HG03432 (cell line): ENCODE measurements at regions not wholly inside any gene's neighbourhood (a gene's known extent, or its start where the extent isn't known, plus 50 kb on each side); places are given as distances from the start of the nearest gene placed in this dataset.
A peak's percentile ranks its signal among the peaks of the same experiment; 100 is the strongest.

Experiments used
- ATAC-seq: cut with Tn5 transposase; IDR thresholded peaks from one replicate; pipeline ENCODE4 v1.9.1; 2021; ENCODE audit warnings: mild to moderate bottlenecking, moderate library complexity; ENCODE audit not compliant: unreplicated experiment

DNA sequence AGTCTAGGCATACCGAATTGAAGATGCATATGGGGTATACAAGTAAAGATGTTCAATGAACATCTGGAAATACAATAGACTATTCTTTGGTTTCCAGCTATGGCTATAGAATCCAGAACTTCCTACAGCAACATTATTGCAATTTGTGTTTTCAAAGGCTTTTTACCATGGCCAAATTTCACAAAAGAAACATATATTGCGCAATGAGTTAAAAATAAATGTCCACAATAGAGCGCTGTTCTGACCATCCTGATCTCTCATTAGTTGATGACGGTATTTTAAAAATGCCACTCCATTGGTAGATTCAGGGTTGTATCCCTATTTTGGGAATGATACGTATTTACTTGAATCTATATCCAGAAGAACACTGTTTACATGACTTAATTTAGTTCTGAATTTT lies 139.2 kb downstream of the LINC00632 start:
- no peak for ATAC-seq

DNA sequence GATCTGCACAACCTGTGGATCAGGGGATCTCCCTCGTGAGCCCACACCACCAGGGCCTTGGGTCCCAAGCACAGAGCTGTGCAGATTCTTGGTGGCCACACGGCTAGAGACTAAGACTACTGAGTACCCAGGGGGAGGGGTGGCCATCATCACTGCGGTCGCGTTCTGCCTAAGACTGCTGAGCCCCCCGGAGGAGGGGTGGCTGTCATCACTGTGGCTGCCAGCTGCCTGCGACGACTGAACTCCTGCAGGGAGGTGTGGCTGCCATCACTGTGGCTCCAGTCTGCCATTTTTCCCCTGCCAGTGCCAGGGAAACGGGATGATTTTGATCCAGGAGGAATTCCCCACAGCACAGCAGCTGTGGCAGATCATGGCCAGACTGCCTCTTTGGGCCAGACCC lies 141.7 kb upstream of the SPANXB1 start:
- no peak for ATAC-seq

DNA sequence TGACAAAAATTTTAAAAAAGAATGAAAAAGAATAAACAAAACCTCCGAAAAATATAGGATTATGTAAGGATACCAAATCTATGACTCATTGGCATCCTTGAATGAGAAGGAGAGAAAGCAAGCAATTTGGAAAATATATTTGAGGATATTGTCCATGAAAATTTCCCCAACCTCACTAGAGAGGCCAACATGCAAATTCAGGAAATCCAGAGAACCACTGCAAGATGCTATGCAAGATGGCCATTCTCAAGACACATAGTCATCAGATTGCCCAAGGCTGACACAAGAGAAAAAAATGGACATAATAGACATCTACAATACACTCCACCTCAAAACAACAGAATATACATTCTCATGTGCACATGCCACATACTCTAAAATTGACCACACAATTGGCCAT lies 135.9 kb upstream of the SPANXB1 start:
- ATAC-seq = no peak

DNA sequence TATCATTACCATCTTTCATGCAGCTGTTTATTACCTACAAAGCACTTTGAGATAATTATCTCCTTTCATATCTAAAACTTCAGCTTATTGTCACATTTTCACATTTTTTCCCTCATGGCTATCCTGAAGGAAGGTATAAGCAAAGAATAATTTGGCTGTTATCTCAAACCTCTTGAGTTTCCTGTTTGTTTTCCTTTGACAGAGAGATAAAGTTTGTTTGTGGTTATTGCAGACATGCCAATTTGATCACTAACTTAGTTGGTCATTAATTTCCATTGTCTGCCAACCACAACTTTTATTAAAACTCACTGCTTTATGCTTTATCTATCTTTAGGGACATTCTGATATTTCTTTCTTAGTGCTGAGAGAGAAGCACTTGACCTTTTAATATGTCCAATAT lies 89.8 kb upstream of the SPANXB1 start:
- ATAC-seq = no peak

DNA sequence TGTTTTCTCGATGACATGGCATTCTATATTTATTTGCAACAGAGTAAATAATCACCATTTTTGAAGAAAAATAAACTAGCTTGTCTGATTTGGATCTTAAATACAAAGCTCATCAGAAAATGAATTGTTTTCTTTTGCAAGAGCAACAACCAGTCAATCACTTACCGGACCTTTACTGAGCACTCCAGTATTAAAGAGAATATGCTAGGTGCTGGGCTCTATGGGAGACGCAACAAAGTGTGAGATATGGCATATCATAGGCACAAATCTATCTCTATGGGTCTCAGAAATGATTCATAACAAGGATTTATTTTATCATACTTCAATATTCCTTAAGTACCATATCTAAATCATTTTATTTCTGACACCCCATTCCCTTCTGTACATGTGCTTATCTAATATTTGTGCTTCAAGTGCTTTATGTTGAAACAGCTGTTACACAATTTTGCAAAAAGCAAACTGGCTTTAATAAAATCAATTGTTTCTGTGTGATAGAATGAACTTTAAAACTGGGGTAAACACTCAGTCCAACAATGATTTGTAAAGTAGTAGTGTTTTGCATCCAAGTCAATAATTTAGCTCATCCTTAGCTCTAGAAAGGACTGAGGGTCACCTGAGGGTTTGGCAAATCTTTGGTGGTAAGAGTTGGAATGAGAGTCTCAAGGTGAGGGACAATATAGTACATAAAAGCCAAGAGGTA lies 88.4 kb upstream of the SPANXB1 start:
- no peak for ATAC-seq

DNA sequence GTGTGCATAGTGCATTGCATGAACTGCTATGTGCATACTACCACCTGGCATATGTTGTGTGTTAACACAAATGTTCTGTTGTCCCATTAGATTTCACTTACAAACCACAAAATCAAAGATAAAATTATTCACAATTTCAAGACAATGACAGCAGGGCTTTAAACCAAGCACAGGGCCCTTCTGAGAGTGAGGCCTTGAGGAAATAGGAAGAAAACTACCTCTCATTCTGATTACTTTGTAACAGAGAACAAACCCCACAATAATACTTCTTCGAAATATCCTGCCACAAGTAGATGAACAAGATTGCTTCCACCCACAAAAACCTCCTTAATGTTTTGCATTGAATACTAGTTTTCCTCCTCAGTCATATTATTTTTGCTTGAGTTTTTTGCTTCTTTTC lies 85.5 kb upstream of the SPANXB1 start:
- no peak for ATAC-seq

DNA sequence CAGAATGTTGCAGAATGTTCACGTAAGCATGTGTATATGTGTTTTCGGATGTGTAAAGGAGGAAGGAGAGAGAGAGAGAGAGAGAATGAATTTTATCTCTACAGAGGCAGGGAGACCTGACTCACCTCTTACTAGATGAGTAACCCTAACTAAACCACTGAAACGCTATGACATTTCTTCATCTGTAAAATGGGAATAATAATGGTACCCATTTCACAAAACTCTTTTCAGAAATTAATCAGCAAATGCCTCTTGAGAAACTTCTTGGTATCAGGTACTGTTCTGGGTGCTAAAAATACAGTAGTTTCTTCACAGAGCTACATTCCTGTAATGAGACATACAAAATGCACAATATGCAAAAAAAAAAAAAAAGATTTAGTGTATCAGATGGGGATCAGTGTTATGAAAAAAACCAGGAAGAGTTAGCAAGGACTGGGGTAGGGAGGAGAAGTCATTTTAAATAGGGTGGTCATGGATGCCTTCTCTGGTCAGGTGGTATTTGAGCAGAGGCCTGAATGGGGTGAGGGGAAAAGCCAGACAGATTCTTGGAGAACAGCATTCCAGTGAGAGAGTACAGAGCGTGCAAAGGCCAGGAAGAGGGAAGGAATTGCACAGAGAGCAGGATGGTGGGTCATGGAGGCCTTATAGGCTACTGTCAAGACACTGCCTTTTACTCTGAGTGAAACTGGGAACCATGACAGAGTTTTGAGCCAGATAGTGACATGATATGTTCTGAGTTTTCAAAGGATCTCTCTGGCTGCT lies 84.9 kb upstream of the SPANXB1 start:
- ATAC-seq = peak; percentile 52

DNA sequence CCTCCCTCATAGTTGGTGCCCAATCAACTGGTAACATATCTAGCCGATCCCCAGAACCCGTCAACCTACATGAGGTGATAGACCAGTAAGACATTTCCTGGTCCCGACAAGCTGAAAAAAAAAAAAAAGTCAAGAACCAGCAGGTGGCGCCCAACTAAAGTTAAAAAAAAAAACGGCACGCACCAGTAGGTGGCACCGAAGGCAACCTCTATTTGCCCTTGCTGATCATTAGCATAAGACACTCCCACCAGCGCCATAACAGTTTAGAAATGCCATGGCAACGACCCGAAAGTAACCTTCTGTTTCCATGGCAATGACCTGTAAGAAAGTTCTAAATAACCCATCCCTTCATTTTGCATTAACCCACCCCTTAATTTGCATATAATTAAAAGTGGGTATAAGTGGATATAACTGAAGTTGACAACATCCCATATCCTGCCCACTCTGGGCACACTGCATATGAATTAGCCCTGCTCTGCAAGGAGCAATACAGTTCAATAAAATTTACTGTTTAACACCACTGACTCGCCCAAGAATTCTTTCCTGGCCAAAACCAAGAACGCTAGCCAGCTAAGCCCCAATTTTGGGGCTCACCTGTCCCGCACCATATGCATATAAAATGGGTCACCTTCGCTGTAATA lies 83.9 kb upstream of the SPANXB1 start:
- peak; percentile 83 for ATAC-seq

DNA sequence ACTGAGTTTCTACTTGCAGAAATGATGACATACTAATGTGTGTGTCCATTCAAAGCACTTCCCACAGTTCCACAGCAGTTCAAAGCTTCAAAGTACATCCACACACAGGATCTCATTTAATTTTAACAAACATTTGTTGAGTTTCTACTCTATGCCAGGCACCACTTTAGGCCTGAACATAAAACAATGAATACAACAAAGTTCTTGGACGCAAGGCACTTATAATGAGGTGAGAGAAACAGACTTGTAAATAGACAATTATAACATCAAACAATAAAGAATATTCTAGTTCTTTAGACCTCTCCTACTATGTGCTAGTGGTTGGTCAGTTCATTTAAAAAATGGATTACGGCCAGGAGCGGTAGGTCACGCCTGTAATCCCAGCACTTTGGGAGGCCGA lies 82.0 kb upstream of the SPANXB1 start:
- no peak for ATAC-seq

DNA sequence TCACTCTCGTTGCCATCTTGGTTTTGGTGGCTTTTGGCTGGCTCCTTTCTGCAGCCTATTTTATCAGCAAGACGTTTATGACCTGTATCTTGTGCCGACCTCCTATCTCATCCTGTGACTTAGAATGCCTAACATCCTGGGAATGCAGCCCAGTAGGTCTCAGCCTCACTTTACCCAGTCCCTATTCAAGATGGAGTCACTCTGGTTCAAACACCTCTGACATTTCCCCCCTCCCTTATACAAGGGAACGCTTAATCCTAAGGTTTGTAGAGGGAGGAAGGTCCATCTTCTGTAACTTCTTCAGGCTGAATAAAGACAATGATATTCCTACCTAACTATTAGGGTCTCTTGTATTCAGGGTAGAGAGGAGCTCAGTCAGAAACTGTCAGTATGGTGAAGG lies 79.3 kb upstream of the SPANXB1 start:
- ATAC-seq = no peak

DNA sequence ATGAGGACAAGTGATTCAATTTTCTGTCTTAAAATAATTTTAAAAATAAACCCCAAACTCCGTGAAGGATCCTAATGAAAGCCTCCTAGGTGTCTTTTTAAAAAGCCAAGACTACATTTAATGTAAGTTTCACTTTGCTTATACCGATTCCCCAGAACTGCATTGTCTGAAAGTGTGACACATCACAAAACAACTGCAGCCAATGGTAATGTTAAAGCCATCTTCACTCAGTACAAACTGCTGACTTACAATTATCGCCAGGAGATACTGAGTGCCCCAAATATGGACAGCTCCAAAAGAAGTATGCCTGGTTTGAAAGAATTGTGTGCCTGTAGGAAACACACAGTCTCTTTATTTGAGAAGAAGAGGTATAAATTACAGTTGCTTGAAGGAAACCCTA lies 73.7 kb upstream of the SPANXB1 start:
- no peak for ATAC-seq

DNA sequence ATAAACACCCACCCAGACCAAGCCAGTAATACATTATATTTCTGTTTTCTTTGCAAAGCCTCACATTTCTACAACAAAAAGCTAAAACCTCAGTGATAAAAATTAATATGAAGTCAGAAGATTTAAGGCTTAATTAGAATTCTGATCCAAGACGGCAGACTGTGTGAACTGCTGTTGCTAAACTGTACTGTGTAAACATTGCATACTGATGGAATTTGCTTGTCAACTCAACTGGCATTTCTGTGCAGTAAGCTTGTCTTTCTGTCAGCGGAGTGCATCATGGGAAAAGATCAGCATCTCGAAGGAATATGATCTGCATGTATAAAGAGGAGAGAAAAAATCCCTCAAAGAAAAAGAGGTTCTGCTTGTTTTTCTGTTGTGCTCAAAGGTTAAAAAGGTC lies 69.4 kb upstream of the SPANXB1 start:
- ATAC-seq = no peak

DNA sequence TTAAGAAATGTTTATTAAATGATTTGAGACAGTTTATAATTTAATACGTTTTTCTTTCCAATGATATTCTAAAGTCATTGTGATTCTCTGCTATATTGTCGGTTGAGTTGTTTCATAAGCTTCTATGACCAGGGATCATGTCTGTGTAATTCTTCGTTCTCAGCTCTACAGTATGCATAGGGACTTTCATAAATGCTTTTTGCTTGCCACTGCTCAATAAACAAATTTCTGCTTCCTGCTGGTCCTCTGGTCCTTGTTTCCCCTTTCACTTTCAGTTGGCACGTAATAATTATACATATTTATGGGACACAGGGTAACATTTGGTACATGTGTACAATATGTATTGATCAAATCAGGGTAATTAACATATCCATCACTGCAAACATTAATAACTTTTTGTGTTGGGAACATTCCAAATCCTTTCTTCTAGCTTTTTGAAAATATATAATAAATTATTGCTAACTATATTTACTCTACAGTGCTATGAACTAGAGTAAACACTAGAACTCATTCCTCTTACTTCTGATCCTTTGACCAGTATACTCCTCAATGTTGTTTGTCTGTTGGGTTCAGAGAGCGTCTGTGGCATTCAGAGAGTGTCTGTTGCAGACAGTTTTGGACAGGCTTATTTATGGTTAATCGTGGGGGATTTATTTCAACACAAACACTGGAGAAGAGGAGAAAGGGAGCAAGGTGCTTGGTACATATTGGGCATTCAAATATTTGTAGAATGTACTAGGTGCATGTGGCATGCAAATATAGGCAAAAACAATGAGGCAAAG lies 68.3 kb upstream of the SPANXB1 start:
- no peak for ATAC-seq

DNA sequence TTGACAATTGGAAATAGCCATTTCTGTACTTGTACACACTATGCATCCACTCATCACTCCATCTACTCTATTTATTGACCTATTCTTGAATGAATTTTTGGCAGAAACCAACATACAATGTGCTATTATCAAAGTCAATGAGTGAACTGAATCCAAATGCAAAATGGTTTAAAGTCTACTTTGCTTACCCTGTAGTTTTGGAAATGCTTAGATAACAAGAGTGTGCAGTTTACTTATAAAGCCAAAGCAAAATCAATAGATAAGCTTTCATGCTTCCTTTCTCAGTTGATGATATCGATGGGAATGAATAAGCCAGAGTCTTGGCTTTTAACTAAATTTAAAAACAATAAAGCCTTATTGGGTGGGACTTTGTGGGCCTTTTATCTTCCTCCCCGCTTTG lies 58.9 kb upstream of the SPANXB1 start:
- ATAC-seq = no peak

DNA sequence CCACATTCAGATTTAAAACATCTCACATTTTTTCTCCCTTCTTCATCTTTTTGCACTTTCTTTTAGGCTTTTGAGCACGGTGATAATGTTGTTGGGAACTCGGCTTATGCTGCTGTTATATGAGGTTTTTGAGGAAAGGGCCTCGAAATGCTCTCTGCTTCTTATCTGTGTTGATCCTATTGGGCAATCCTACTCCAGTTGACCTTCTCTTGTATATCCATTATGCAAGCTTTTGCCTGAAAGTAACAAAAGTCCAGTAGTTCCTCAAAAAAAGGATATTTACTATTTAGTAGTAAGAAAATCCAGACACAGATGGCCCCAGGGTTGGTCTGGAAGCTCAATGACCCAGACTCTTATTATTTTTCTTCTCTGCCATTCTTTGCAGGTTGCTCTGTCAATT lies 57.7 kb upstream of the SPANXB1 start:
- ATAC-seq = no peak

DNA sequence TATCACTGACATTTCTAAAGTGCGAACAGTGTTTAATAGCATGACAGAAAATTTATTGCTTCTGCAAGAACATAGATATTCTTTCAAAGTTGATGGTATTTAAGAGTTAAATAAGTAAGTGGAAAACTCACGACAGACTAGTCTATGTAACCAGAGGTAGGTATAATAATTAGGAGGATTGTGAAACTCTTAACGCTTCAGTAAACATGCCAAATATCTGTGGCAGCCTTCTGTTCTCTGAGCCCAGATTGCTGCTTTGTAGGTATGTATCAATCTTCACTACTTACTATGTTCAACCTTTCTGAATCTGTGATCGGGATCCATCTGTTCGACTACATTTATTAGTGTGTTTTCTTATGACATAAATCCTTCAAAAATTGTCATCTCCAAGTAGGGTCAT lies 53.6 kb upstream of the SPANXB1 start:
- ATAC-seq = no peak

DNA sequence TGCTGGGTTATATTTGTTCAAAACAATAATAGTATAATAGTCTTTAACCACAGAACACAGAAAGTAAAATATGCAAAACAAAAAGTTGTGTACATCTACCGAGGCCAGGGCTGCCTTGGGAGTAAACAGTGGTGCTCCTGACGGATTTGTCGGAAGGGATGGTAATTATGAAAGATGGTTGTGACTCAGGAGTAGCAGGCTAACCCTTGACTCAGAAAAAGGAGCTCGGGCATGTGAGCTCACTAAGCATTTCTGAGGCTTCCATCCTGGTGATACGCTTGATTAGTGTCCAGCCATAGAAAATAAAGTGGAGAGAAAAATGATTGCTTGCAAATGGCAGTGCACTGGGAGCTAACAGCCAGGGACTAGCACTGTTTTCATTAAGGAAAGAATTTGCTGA lies 53.2 kb upstream of the SPANXB1 start:
- no peak for ATAC-seq
